ENCODE measurements at regions not wholly inside any gene's neighbourhood (a gene's known extent, or its start where the extent isn't known, plus 50 kb on each side); places are given as distances from the start of the nearest gene placed in this dataset.

GRCh38 chr5:145324101-145324500, 511.0 kb downstream of the PRELID2 start:
- BruUV-seq (replicated peaks): no TSS peak

More at GRCh38 chr5:145324101-145324500, 511.0 kb downstream of the PRELID2 start:
- Histone ChIP-seq H2BK120ac (ENCODE audit: low read depth, low read length) (peak overlapping the region; percentile 68), H3K9me1 (ENCODE audit: insufficient read depth, low read length) (no peaks in the 10 kb centered on the region), H4K91ac (ENCODE audit: insufficient read depth, low read depth, low read length) (peak overlapping the region; percentile 25; the same call in 1 of the 2 replicates), H3K56ac (ENCODE audit: extremely low read depth, insufficient read depth, low read length) (no peak overlapping the region), H3K36me3 (ENCODE audit: control insufficient read depth, insufficient read depth, low read length) (no peaks in the 10 kb centered on the region), H3K4me1 (ENCODE audit: control insufficient read depth, insufficient read depth, low read length) (no peaks in the 10 kb centered on the region; the same call in 1 of the 2 replicates), H3K23ac (ENCODE audit: low read depth, low read length) (no peak overlapping the region; the same call in 1 of the 2 replicates), H2BK5ac (ENCODE audit: low read depth, low read length, poor library complexity, severe bottlenecking) (peak overlapping the region; percentile 84), H3K79me1 (ENCODE audit: low read depth in 1 of 2, low read length in 2 of 2) (no peaks in the 10 kb centered on the region), H3K4me2 (ENCODE audit: low read depth, low read length) (no peak overlapping the region), H2BK20ac (ENCODE audit: low read depth, low read length) (peak overlapping the region; percentile 5), H3K9me3 (ENCODE audit: control insufficient read depth, insufficient read depth, low read length) (no peaks in the 10 kb centered on the region), H3K4ac (ENCODE audit: low read depth, low read length) (no peak overlapping the region), H4K8ac (ENCODE audit: low read depth in 2 of 2, low read length in 2 of 2) (peak overlapping the region in 1 of 2 experiments; percentile 49; a peak in 2 of 4 replicates), H2AFZ (replicated peaks; ENCODE audit: low read length, poor library complexity) (no peak overlapping the region), H2BK15ac (ENCODE audit: low read depth, low read length) (0 out of 3 replicates have a peak overlapping the region, but pooled peaks have one; percentile 63), H4K5ac (ENCODE audit: low read depth, low read length) (no peak overlapping the region; the same call in 1 of the 2 replicates), H4K20me1 (ENCODE audit: insufficient read depth, low read length) (no peaks in the 10 kb centered on the region), H3K4me3 (ENCODE audit: insufficient read depth, low read depth, low read length) (no peak overlapping the region), H2AK5ac (ENCODE audit: low read depth, low read length) (no peak overlapping the region), H3K18ac (ENCODE audit: low read depth, low read length) (peak overlapping the region; percentile 24; the same call in 1 of the 2 replicates), H3K14ac (replicated peaks; ENCODE audit: low read depth, low read length) (no peak overlapping the region), H3K9ac (ENCODE audit: low read depth, low read length) (no peak overlapping the region), H3K27me3 (ENCODE audit: control insufficient read depth, insufficient read depth, low read length) (no peaks in the 10 kb centered on the region), H2AK9ac (replicated peaks; ENCODE audit: low read depth, low read length, poor library complexity) (no peak overlapping the region), H3K27ac (ENCODE audit: insufficient read depth, low read length) (peak overlapping the region; percentile 35; the same call in 1 of the 2 replicates)
- dilution Hi-C loops (cut with HindIII; ENCODE audit: low sequenced_read_pairs, unreplicated experiment) (no loop called here), intact Hi-C loops (cut with micrococcal nuclease) (no loop called here), in situ Hi-C loops (cut with MboI; ENCODE audit: low sequenced_read_pairs) (no loop called here)
- ChIA-PET POLR2A (ENCODE audit: unreplicated experiment) (interaction anchor here (0.6 kb wide), 1 partner anchor 570 kb away, joined by 3 read pairs; no protein-coding TSS in a partner anchor), CTCF (no interaction called here)
- ATAC-seq (ENCODE audit: low read depth) (peak; percentile 71), DNase-seq (peak; percentile 3)
- TF ChIP-seq CTCF (conservative IDR thresholded peaks at IDR 0.05; ENCODE audit: low read depth, low read length): no peak
- TF ChIP-seq SMC3 (IDR thresholded peaks at IDR 0.05; ENCODE audit: low read depth, low read length): no peak
- no peak for TF ChIP-seq BHLHE40 (IDR thresholded peaks at IDR 0.05; ENCODE audit: low read depth, low read length)
- TF ChIP-seq FOS (IDR thresholded peaks at IDR 0.05; ENCODE audit: low read depth, low read length): no peak
- no peak for TF ChIP-seq MXI1 (IDR thresholded peaks at IDR 0.05; ENCODE audit: borderline replicate concordance, low read depth, low read length)
- no peak for TF ChIP-seq NFE2L2 (IDR thresholded peaks at IDR 0.05; ENCODE audit: low read depth, low read length)
- TF ChIP-seq RCOR1 (IDR thresholded peaks at IDR 0.05; ENCODE audit: insufficient replicate concordance, low read length): no peak
- TF ChIP-seq ELK1 (IDR thresholded peaks at IDR 0.05; ENCODE audit: borderline replicate concordance, low read depth, low read length): no peak
- no peak for TF ChIP-seq RAD21 (IDR thresholded peaks at IDR 0.05; ENCODE audit: low read length)
- no peak for TF ChIP-seq USF2 (IDR thresholded peaks at IDR 0.05; ENCODE audit: low read depth, low read length)
- TF ChIP-seq POLR2A (IDR thresholded peaks at IDR 0.05; ENCODE audit: low read depth, low read length): no peak
- no peak for TF ChIP-seq CHD1 (IDR thresholded peaks at IDR 0.05; ENCODE audit: low read depth, low read length)
- no peak for TF ChIP-seq CEBPB (IDR thresholded peaks at IDR 0.05; ENCODE audit: low read depth, low read length)
- TF ChIP-seq MAZ (IDR thresholded peaks at IDR 0.05; ENCODE audit: borderline replicate concordance, low read depth, low read length): no peak
- WGBS, 2 experiments (ENCODE audit: extremely low coverage in 2 of 2, insufficient read length in 1 of 2): no CpG with 5 or more reads among the region's 1 CpG

Measured in IMR-90 (cell line).